ENCODE measurements at regions not wholly inside any gene's neighbourhood (a gene's known extent, or its start where the extent isn't known, plus 50 kb on each side); places are given as distances from the start of the nearest gene placed in this dataset.
"Not testable (repeated sequence)": the region's sequence is repeated elsewhere in the genome, so short reads cannot be mapped to it uniquely, and the experiment has no call there.

DNA sequence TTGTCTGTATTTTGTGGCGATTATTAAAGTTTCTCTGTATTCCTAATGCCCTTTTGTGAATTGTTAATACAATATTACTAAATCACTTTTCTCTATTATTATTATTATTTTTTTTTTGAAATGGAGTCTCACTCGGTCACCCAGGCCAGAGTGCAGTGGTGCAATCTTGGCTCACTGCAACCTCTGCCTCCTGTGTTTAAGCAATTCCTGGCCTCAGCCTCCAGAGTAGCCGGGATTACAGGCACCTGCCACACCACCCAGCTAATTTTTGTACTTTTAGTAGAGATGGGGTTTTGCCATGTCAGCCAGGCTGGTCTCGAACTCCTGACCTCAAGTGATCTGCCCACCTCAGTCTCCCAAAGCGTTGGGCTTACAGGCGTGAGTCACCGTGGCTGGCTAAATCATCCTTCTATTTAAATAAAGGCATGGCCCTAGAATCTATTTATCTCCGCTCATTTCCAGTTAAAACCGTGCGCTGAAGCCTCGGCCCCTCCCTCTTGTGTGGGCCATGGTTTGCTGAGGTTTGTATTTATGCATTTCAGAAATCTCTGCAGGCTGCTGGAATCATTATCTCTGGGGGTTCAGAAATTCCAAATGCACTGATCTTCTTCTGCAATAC lies 1136.4 kb upstream of the TMEM132C start:
- DNase-seq: no peak

DNA sequence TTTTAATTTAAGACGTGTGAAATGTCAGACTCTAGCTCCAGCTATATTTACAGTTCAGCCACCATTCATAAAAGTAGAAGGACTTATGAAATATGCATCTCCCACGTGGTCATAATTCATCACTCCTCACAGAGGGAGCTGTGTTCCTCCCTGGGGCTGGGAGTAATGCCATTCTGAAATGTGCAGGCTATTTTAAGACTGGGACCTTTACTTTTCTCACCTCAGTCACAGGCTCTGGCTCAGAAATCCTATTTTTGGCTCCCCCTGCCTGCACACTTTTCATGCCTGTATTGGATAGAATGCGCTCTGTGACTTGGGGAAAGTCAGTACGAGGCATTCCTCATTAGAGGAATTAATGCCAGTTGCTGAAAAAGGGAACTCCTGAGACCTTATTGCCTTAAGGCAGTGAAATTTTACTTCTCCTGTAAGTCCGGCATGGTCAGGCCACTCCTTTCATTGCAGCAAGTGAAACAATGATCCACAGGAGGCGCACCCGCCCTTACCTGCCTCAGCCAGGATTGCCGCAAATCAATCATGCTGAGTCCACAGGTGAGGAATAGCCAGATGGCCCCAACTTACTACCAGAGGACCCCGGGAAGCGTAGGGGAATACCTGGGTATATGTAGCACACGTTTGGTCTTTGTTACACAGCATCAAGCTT lies 1133.2 kb upstream of the TMEM132C start:
- no peak for DNase-seq

DNA sequence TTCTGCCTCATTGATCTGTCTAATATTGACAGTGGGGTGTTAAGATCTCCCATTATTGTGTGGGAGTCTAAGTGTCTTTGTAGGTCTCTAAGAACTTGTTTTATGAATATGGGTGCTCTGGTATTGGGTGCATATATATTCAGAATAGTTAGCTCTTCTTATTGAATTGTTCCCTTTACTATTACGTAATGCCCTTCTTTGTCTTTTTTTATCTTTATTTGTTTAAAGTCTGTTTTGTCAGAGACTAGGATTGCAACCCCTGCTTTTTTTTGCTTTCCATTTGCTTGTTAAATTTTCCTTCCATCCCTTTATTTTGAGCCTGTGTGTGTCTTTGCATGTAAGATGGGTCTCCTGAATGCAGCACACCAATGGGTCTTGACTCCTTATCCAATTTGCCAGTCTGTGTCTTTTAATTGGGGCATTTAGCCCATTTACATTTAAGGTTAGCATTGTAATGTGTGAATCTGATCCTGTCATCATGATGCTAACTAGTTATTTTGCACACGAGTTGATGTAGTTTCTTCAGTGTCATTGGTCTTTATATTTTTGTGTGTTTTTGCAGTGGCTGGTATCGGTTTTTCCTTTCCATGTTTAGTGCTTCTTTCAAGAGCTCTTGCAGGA lies 1126.0 kb upstream of the TMEM132C start:
- not testable (repeated sequence) for DNase-seq

DNA sequence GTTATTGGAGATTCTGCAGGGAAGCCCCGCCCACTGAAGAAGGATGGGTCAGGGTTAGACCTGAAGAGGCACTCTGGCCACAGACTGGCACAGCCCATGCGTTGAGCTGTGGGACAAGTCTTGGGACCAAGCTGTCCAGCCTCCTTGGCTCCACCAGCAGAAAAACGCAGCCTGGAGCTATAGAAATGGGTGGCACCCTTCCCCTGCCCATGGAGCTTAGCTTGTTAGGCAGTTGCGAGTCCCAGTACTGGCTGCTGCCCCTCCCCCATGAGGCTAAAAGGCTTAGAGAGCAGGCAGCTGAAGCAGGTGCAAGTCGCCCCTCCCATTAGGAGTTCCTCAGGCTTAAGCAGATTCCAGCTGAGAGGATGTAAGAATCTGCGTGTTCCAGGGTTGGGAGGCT lies 1124.0 kb upstream of the TMEM132C start:
- DNase-seq: peak; percentile 34 to 77

DNA sequence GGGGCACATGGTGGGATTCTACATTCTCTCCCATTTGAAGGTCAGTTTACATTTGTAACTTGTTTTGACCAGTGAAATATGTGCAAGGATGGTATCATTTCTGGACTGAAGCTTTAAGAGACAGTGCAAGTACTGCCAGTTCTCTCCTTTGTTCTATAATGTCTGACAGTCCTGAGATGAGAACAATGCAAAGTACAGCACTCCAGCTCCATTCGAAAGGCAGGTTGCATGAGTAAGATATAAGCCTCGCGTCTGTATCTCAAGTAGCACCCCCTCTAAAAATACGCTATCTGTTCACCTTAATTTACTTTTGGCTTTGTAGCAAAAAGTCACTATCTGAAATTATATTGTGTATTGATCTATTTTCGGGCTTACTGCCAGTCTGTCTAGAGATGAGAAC lies 1122.2 kb upstream of the TMEM132C start:
- no peak for DNase-seq

DNA sequence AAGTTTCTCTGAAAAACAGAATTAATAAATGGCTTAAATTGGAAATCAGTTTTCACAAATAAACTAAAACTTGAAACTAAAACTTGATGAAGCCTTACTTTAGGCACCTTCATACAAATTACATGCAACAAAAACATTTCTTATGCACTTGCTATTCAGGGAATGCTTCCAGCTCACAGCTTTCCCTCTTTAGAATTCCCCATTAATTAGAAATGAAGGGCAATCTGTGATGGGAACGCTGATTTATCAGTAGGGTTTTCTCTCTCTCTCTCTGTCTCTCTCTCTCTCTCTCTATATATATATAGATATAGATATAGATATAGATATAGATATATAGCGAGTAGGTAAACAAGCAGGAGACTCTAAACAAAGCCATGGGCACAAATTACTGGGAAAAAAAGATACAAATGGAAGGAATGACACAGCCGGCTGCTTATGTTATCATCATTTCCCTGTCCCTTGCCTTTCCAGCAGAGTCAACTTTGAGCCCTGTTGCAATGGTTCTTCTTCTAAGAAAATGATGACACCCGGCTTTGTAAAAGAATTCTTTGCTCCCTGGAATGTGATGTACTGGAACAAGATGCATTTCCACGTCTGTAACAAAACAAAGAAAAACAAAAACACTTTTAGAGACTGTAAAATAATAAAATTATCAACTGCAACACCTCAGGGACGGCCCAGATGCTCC lies 1121.6 kb upstream of the TMEM132C start:
- DNase-seq: no peak

DNA sequence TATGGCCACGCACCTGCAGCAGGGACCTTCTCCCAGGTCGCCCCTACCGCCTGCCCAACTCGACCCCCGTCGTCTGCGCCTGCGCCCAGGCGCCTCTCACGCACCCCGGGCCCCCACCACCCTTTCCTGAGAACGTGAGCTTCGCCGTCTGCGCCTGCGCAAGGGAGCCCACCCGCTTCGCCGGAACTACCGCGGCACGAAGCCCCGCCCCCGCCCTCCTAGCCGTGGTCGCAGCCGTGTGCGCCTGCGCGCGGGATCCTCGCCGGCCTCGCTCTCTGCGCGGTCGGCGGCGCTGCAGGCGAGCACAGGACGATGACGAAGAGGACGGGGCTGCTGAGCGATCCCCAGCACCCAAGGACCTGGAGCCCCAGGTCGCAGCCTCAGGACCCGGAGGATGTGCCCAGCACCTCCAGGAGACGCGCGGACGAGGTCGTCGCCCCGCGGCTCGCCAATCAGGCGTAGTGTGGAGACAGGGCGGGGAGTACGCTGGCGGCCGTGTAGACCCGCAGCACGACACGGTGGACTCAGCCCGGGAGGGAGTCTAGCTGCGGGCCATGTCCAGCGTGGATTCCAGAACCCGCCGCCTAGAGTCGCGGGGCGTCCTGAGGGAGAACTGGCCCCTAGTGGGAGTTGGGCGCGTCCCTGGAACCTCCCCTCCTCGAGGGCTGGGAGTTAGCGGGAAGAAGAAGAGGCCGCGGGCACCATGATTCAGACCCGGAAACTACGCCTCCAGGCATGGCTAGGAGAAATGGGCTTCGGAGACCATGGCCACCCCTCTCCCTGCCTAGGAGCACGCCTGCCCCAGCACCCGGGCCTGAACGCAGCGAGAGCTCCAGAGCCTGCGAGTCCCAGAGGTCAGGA lies 1120.8 kb upstream of the TMEM132C start:
- no peak for DNase-seq

DNA sequence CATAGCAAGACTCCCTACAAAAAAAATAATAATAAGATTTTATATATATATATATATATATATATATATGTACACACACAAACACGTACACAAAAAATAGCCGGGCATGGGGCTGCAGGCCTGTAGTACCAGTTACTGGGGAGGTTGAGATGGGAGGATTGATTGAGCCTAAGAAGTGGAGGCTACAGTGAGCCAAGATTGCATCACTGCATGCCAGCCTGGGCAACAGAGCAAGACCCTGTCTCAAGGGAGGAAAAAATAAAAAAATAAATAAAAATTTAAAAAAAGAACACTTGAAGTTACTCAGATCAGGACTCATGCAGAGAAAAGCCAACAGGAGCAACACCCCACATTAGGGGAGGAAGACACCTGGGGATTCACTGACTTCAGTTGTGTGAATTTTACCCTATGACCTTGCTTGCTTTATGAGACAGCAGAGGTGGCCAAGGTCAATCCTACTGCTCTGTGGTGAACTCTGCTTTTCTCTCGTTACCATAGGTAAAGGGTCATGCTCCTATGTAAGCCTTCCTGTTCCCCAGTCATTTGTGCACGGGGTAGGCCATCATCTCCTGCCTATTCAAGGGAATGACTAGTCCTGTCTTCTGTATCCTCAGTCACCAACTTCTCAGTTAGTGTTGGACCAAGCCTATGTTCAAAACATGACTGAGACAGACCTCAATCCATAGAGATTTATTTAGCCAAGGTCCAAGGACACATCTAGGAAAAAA lies 1119.8 kb upstream of the TMEM132C start:
- DNase-seq: no peak

DNA sequence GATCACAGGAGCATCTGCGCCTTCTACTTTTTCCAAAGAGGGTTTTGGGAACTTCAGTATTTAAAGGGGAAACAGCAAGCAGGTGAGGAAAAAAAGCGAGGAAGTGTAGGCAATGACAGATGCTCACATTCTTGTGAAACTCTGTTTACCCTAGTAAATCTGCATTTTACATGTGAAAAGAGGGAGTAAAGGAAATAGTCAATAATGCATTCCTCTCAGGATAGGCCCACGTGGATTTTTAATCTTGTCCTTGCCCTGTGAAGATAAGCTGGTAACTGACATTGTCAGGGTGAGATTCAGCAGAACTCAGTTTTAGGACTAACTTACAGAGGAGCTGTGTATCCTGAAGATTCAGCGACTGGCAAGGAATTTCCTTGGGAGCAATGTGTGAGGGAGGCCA lies 1119.2 kb upstream of the TMEM132C start:
- no peak for DNase-seq

DNA sequence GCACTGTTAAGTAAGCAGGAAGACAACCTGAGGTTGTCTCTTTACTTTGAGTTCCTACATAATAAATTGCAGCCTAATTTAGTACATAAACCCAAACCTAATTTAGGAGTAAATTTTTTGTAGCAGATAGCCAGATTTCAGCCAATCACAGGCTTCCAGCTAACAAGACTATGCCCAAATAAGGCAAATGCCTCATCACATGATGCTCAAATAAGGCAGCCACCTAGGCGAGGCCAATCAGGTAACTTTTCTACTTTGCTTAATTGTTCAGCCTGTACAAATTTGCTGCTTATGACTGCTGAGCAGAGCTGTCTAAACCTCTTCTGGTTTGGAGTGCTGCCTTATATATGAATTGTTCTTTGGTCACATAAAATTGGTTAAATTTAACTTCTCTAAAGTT lies 1118.7 kb upstream of the TMEM132C start:
- DNase-seq: no peak

DNA sequence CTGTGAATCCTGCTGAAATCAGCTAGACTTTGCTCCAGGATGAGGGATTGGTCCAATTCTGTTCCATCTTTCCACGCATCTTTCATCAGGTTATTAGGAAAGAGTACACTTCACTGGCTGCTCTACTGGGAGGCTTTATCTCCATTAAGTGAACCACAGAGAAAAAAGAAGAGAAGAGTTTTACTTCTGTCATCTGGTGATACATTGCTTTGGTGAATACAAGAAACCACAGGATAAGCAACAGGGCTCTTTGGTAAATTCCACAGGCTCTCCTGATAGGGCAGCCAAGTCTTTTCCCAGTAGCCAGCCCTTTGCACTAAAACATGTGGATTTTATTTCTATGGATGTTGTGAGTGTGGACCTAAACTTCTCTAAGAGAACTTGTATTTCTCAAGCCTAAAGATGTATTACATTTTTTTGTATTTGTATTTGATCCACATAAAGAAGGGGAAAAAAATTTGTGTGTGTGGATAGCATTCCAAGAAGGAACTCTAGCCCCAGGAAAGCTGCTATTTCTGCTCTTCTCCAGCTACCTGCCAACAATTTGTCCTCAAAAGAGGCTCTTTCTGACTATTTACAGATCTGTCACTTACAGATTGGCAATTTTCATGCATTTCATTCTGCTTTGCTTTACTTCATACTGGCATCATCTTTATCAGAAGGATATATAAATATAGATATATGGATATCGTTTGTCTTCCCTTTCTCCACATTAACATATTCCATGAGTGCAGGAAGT lies 1117.6 kb upstream of the TMEM132C start:
- no peak for DNase-seq

DNA sequence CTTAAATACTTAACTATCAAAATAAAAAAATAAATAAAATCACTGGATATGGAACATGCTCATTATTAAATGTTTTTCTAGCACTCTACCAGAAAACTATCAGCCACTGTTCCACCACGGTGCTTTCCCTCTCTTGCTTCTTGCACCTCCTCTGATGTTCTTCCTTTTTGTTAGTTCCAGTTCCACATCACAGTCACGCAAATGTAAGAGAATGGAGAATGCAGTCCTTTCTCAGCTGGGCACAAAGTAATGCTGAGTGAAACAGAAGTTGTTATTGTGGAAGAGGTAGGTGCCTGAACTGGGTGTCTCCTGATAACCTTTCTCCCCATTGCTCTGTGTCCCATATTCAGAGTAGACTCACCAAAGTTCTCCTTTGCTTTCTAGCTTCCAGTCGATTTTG lies 1116.9 kb upstream of the TMEM132C start:
- no peak for DNase-seq

DNA sequence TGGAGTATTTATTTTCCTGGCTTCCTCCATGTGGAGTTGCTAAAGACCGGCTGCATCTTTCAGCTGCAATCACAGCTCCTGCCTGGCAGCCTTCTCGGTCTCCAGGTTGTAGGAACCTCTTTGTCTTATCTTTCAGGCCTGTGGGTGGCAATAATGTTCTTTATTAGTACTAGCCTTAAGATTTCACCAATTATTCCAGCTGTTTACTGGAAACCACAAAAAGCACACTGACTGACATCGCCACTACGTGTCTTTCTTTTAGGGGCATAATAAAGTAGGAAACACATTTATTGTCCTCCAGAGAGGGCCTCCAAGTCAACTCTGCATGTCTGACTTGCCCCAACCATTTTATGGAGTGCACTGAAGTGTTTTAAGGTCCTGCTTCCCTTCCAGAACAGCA lies 1116.5 kb upstream of the TMEM132C start:
- DNase-seq: no peak

DNA sequence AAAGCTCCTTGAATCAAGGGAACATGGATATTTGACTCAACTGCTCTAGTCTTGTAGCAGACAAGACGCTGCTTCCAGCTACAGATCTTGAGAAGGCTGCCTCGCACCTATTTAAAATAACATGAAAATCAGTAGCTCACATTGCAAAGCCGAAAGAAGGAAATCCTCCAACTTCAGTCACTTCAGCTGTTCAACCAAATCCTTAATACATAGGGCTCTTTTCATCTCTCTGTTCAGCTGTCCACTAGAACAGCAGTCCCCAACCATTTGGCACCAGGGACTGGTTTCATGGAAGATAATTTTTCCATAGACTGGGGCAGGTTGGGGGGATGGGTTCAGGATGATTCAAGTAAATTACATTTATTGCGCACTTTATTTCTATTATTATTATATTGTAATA lies 1116.0 kb upstream of the TMEM132C start:
- no peak for DNase-seq

DNA sequence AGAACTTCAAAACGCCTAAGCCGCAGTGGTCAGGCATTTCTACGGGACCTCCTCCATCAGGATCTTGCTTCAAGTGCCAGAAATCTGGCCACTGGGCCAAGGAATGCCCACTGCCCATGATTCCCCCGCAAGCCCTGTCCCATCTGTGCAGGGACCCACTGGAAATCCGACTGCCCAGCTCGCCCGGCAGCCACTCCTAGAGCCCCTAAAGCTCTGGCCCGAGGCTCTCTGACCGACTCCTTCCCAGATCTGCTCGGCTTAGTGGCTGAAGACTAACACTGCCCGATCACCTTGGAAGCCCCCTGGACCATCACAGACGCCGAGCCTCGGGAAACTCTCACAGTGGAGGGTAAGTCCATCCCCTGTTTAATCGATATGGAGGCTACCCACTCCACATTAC lies 1113.0 kb upstream of the TMEM132C start:
- no peak for DNase-seq

DNA sequence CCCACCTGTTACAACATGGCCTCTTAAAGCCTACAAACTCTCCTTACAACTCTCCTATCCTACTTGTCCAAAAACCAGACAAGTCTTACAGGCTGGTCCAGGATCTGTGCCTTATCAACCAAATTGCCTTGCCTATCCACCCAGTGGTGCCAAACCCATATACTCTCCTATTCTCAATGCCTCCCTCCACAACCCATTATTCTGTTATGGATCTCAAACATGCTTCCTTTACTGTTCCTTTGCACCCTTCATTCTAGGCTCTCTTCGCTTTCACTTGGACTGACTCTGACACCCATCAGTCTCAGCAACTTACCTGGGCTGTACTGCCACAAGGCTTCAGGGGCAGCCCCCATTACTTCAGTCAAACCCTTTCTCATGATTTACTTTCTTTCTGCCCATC lies 1112.1 kb upstream of the TMEM132C start:
- DNase-seq: not testable (repeated sequence)

DNA sequence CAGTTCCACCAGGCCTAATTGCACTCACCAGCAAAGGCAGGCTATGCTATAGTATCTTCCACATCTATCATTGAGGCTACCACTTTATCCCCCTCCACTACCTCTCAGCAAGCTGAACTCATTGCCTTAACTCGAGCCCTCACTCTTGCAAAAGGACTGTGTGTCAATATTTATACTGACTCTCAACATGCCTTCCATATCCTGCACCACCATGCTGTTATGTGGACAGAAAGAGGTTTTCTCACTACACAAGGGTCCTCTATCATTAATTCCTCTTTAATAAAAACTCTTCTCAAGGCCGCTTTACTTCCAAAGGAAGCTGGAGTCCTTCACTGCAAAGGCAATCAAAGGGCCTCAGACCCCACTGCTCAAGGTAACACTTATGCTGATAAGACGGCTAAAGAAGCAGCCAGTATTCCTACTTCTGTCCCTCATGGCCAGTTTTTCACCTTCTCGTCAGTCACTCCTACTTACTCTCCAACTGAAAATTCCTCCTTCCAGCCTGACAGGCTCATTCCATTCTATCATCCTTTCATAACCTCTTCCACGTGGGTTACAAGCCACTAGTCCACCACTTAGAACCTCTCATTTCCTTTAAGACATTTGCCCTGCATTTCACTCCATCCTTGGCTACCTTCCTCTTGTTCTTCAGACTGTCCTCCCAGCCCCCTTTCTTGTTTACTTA lies 1110.9 kb upstream of the TMEM132C start:
- DNase-seq: not testable (repeated sequence)

DNA sequence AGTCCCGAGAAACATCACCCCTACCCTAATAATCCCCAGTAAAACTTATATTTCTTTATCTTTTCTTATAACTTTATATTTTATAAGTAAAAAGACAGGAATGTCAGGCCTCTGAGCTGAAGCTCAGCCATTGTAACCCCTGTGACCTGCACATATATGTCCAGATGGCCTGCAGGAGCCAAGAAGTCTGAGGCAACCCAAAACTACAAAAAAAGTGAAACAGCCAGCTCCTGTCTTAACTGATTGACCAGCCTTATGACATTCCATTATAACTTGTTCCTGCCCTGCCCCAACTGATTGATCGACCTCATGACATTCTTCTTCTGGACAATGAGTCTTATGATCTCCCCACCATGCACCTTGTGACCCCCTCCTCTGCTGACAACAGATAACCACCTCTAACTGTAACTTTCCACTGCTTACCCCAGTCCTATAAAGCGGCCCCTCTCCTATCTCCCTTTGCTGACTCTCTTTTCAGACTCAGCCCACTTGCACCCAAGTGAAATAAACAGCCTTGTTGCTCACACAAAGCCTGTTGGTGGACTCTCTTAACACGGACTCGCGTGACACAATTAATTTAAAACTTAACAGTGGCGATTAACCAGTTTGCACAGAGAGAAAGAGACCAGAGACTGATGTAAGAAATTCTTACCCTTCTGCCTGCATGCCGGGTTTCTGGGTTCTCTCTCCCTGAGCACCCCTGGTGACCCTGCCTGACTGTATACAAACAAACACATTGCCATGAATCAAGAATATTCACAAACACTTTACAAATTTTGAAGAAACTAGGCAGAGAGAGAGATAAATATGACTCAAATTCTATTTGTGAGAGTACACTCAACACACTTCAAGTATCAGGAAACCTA lies 1109.2 kb upstream of the TMEM132C start:
- not testable (repeated sequence) for DNase-seq

DNA sequence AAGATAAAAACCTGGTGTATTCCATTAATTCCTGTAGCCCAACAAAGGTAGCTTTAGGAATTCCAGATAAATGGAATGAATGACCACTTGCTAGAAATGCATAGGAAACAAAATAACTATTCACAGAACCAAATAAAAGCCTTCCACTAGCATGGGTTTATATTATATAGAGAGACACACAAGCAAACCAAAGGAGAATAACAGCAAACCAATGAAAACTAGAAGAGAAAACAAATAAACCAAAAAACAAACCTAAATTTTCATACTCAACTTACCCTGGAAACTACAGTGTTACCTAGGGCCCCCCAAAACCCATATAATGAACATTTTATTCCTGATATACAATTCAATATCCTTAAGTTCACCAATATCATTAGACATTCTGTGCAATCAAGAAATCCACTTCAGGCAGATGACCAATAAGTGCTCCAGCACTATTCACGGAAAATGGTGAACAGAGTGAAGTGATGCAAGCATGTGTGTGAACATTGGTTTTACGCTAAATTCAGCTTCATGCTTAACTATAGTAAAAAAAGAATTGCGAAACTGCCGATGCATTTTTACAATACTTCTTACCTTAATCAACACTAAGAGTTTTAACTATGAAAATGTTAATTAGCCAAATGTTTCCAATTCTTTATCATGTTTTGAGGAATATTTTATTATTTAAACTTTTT lies 1108.4 kb upstream of the TMEM132C start:
- no peak for DNase-seq
